Dendritic cell treated with granulocyte-macrophage colony-stimulating factor and Interleukin-4, amounts not matched to agents 40 ng/mL and 50 ng/mL, for 4 days (primary cell): ENCODE measurements at regions not wholly inside any gene's neighbourhood (a gene's known extent, or its start where the extent isn't known, plus 50 kb on each side); places are given as distances from the start of the nearest gene placed in this dataset.

Experiments
- H3K27ac Mint-ChIP-seq: one replicate; pipeline ENCODE4 v1.8.0; 2022; ENCODE audit warnings: mild to moderate bottlenecking, mixed read lengths
- H3K27me3 Mint-ChIP-seq: one replicate; pipeline ENCODE4 v1.8.0; 2022; ENCODE audit warnings: mild to moderate bottlenecking, mixed read lengths
- H3K36me3 Mint-ChIP-seq: one replicate; pipeline ENCODE4 v1.8.0; 2022; ENCODE audit warnings: low read depth, mixed read lengths
- H3K4me1 Mint-ChIP-seq: one replicate; pipeline ENCODE4 v1.8.0; 2022; ENCODE audit warnings: low read depth, mixed read lengths
- H3K4me3 Mint-ChIP-seq: one replicate; pipeline ENCODE4 v1.8.0; 2022; ENCODE audit warnings: mild to moderate bottlenecking, moderate library complexity, mixed read lengths
- H3K9me3 Mint-ChIP-seq: one replicate; pipeline ENCODE4 v1.8.0; 2022; ENCODE audit warnings: mixed read lengths
- intact Hi-C: fragments of 100-400 bp; cut with micrococcal nuclease; formaldehyde crosslinking; loops from one replicate; pipeline ENCODE4 v1.15.0; 2022

GRCh38 chr14:71525663-71526221 is 406.5 kb upstream of the RGS6 start:
- H3K27ac Mint-ChIP-seq = no peak overlapping the region
- H3K4me3 Mint-ChIP-seq = no peak overlapping the region
- intact Hi-C loops = no loop called here
- H3K9me3 Mint-ChIP-seq = no peaks in the 10 kb centered on the region
- no peaks in the 10 kb centered on the region for H3K27me3 Mint-ChIP-seq
- no peaks in the 10 kb centered on the region for H3K4me1 Mint-ChIP-seq
- H3K36me3 Mint-ChIP-seq = peaks cover 30% of the 10 kb centered on the region

- H3K4me1 Mint-ChIP-seq = no peaks in the 10 kb centered on the region
- intact Hi-C loops = no loop called here
- H3K9me3 Mint-ChIP-seq = no peaks in the 10 kb centered on the region
- no peak overlapping the region for H3K4me3 Mint-ChIP-seq
- no peaks in the 10 kb centered on the region for H3K27me3 Mint-ChIP-seq
- no peak overlapping the region for H3K27ac Mint-ChIP-seq
- H3K36me3 Mint-ChIP-seq = peaks cover 30% of the 10 kb centered on the region
These were observed 405.8 kb upstream of the RGS6 start for GRCh38 chr14:71526388-71526787.

- Mint-ChIP-seq H3K9me3 (no peaks in the 10 kb centered on the region), H3K4me1 (no peaks in the 10 kb centered on the region), H3K27me3 (no peaks in the 10 kb centered on the region), H3K27ac (no peak overlapping the region), H3K4me3 (no peak overlapping the region), H3K36me3 (peaks cover 28% of the 10 kb centered on the region)
- intact Hi-C loops = no loop called here
These were observed 404.4 kb upstream of the RGS6 start for GRCh38 chr14:71527838-71528237.

DNA sequence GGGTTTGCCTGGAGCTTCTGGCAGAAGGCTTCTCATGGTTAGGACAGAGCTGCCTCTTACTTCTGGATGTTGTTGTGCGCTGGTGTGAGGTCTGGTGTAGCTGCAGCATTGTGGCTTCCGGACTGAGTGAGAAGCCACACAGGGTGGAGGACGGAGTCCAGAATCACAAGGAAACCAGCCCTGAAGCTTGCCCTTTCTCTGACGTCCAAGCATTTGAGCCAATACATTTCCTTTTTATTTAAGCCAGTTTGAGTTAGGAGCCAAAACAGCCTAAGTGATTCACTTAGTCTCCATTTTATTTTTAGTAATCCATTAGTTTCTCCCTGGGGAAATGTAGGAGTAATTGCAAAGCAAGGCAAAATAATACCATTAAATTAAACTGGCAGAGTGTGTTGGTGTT is 402.4 kb upstream of the RGS6 start:
- Mint-ChIP-seq H3K27ac (no peak overlapping the region), H3K36me3 (peaks cover 28% of the 10 kb centered on the region), H3K27me3 (no peaks in the 10 kb centered on the region), H3K4me3 (no peak overlapping the region), H3K9me3 (no peaks in the 10 kb centered on the region), H3K4me1 (no peaks in the 10 kb centered on the region)
- intact Hi-C loops = no loop called here

- Mint-ChIP-seq H3K4me3 (no peak overlapping the region), H3K36me3 (peaks cover 34% of the 10 kb centered on the region)
These were observed 399.9 kb upstream of the RGS6 start for GRCh38 chr14:71532344-71532743.

GRCh38 chr14:71532790-71533189 is 399.4 kb upstream of the RGS6 start:
- H3K4me3 Mint-ChIP-seq = no peak overlapping the region
- intact Hi-C loops = no loop called here
- H3K4me1 Mint-ChIP-seq = no peaks in the 10 kb centered on the region
- H3K27me3 Mint-ChIP-seq = no peaks in the 10 kb centered on the region
- H3K9me3 Mint-ChIP-seq = no peaks in the 10 kb centered on the region
- H3K27ac Mint-ChIP-seq = no peak overlapping the region
- H3K36me3 Mint-ChIP-seq = peaks cover 34% of the 10 kb centered on the region

More at GRCh38 chr14:71532344-71532743, 399.9 kb upstream of the RGS6 start:
- intact Hi-C loops = no loop called here
- Mint-ChIP-seq H3K27ac (no peak overlapping the region), H3K4me1 (no peaks in the 10 kb centered on the region), H3K9me3 (no peaks in the 10 kb centered on the region), H3K27me3 (no peaks in the 10 kb centered on the region)

DNA sequence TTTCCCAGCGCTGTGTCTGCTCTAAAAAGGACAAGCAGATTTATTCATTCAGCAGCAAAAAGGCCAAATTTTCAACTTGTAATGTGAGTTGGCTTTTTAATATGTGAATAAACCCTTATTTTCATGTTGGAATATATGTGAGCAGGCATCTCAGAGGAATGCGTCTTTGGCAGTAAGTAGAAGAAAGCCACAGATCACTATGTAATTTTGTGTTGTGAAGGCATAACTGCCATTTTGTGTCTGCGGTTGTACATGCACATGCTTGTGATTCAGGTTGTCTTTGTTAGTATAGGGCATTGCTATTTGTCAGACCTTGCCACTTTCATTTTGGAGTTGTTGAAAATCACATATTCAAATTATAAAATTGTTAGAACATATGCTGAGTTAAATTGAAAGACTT is 398.8 kb upstream of the RGS6 start:
- intact Hi-C loops = no loop called here
- Mint-ChIP-seq H3K36me3 (peaks cover 34% of the 10 kb centered on the region), H3K4me3 (no peak overlapping the region), H3K27ac (no peak overlapping the region), H3K9me3 (no peaks in the 10 kb centered on the region), H3K27me3 (no peaks in the 10 kb centered on the region), H3K4me1 (peaks cover 3% of the 10 kb centered on the region)

- H3K9me3 Mint-ChIP-seq = no peaks in the 10 kb centered on the region
- intact Hi-C loops = no loop called here
- no peak overlapping the region for H3K27ac Mint-ChIP-seq
- H3K36me3 Mint-ChIP-seq = peaks cover 34% of the 10 kb centered on the region
- peaks cover 6% of the 10 kb centered on the region for H3K4me1 Mint-ChIP-seq
- no peak overlapping the region for H3K4me3 Mint-ChIP-seq
- H3K27me3 Mint-ChIP-seq = no peaks in the 10 kb centered on the region
These were observed 398.4 kb upstream of the RGS6 start for GRCh38 chr14:71533800-71534199.

DNA sequence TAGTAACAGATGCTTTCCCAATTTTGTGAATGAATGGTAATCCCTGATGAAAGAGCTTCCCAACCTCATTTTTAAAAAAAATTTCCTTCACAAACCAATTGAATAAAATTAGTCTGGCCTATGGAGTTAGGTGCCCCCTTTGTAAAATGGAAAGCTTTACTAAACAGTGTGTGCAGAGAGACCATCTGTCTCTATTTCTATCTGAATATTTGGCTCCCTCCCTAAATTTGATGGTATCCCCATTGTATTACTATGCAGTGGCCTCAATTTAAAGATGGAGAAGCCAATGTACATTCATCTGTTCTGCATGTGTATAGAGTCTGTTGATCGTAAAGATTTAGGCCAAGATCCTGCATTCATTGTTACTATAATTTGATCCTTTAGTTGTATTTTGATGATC is 397.7 kb upstream of the RGS6 start:
- Mint-ChIP-seq H3K27ac (no peak overlapping the region), H3K4me3 (no peak overlapping the region)

DNA sequence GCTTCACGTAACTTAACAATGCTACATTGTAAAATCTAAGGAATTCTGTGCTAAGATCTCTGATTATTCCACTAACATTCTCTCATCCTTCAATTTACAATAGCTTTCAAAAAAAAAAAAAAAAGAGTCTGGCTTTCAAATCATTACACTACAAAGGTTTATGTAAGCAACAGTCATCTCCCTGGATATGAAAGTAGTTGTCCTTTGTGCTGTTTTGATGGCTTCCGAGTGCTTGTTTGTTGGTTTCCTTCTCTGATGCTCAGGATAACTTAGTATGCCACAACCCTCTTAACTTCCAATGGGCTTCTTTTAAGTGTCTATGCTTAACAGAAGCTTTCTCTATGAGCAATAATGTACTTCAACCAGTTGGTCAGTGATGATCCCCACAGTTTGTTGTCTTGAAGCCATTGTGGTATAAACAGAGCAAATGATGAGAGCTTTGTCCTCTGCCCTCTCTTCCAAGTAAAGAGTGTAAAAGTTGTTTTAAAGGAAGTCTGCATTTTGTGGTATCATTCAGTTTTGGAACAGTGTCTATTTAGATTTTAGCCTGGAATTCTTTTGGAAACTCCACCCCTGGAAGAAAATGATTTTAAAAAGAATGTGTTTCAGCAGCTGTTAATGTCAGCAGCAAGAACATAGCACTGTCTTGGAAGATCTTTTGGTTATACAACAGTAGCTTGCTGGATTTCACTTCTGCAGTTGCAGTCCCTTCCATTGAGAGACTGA is 396.1 kb upstream of the RGS6 start:
- H3K36me3 Mint-ChIP-seq = peaks cover 17% of the 10 kb centered on the region
- H3K9me3 Mint-ChIP-seq = no peaks in the 10 kb centered on the region

More for the DNA sequence above, 397.7 kb upstream of the RGS6 start:
- Mint-ChIP-seq H3K36me3 (peaks cover 33% of the 10 kb centered on the region), H3K4me1 (peaks cover 9% of the 10 kb centered on the region), H3K9me3 (no peaks in the 10 kb centered on the region), H3K27me3 (no peaks in the 10 kb centered on the region)
- intact Hi-C loops = no loop called here

GRCh38 chr14:71536927-71537772 is 395.1 kb upstream of the RGS6 start:
- no peaks in the 10 kb centered on the region for H3K27me3 Mint-ChIP-seq
- no peak overlapping the region for H3K27ac Mint-ChIP-seq
- intact Hi-C loops = no loop called here
- no peak overlapping the region for H3K4me3 Mint-ChIP-seq
- H3K36me3 Mint-ChIP-seq = peaks cover 11% of the 10 kb centered on the region
- H3K9me3 Mint-ChIP-seq = peaks cover 5% of the 10 kb centered on the region
- peaks cover 14% of the 10 kb centered on the region for H3K4me1 Mint-ChIP-seq

More for the DNA sequence above, 396.1 kb upstream of the RGS6 start:
- intact Hi-C loops = no loop called here
- Mint-ChIP-seq H3K27me3 (no peaks in the 10 kb centered on the region), H3K4me1 (peaks cover 14% of the 10 kb centered on the region), H3K27ac (no peak overlapping the region), H3K4me3 (no peak overlapping the region)

DNA sequence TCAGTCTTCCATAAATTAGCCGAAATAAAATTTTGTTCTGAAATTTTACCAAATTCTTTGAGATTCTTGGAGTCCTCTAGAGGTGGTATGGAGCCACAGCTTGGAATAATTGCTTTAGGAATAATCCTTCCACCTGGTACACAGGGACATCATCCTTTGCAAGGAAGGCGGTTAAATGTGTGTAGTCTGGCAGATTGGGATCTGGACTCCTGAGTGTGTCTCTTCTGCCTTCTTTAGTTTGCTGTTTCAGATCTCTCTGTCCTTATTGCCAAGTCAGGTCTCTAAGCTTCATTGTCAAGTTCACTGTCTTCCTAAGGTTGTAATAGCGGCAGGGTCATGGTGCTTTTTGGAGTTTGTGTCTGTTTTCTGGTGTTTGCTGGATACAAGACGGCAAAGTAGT is 393.9 kb upstream of the RGS6 start:
- Mint-ChIP-seq H3K4me3 (no peak overlapping the region), H3K36me3 (peaks cover 12% of the 10 kb centered on the region), H3K4me1 (peaks cover 19% of the 10 kb centered on the region), H3K27ac (no peak overlapping the region), H3K9me3 (peaks cover 16% of the 10 kb centered on the region), H3K27me3 (no peaks in the 10 kb centered on the region)
- intact Hi-C loops = no loop called here

GRCh38 chr14:71538938-71539649 is 393.1 kb upstream of the RGS6 start:
- H3K27ac Mint-ChIP-seq = no peak overlapping the region

More at GRCh38 chr14:71538938-71539649, 393.1 kb upstream of the RGS6 start:
- H3K4me1 Mint-ChIP-seq = peaks cover 19% of the 10 kb centered on the region
- H3K4me3 Mint-ChIP-seq = no peak overlapping the region
- H3K9me3 Mint-ChIP-seq = peaks cover 16% of the 10 kb centered on the region
- H3K36me3 Mint-ChIP-seq = peaks cover 12% of the 10 kb centered on the region
- intact Hi-C loops = no loop called here
- H3K27me3 Mint-ChIP-seq = no peaks in the 10 kb centered on the region
